Testis (tissue), 2 donors: ENCODE measurements at regions not wholly inside any gene's neighbourhood (a gene's known extent, or its start where the extent isn't known, plus 50 kb on each side); places are given as distances from the start of the nearest gene placed in this dataset.

Experiments used
- POLR2A ChIP-seq: fragments of 450-650 bp; IDR thresholded peaks from one replicate; pipeline ENCODE4 v1.6.1; 2017; ENCODE audit warnings: antibody characterized with exemption, mild to moderate bottlenecking, moderate library complexity
- TF ChIP-seq, protein P1 (sequence below), 3 experiments: fragments of 450-650 bp in 2 of 3; fragments of 200-600 bp in 1 of 3; sonication (generic) in 1 of 3; IDR thresholded peaks; one replicate each; pipeline ENCODE4 v1.5.1; 2016 to 2019; ENCODE audit warnings: antibody characterized with exemption in 3 of 3, mild to moderate bottlenecking in 2 of 3, moderate library complexity in 1 of 3

DNA sequence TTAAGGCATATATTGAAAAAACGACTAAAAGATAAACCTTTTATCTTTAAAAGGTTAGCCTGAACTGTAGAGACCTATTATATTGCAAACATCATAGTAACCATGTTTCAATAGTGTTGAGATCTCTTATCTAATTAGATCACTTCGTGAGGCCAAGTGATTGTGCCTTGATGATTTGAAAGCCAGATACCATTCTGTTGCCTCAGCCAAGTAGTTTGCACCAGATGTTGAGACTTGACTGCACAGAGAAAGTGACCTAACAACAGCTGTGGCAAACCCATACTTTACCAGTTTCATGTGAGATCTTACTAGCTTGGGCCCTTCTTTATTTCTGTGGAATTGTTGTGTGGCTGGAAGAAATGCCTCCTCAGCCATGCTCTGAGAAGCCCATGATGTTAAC lies 717.3 kb downstream of the KCNJ2 start:
- no peak for TF ChIP-seq POLR2A
- TF ChIP-seq, protein P1, sequence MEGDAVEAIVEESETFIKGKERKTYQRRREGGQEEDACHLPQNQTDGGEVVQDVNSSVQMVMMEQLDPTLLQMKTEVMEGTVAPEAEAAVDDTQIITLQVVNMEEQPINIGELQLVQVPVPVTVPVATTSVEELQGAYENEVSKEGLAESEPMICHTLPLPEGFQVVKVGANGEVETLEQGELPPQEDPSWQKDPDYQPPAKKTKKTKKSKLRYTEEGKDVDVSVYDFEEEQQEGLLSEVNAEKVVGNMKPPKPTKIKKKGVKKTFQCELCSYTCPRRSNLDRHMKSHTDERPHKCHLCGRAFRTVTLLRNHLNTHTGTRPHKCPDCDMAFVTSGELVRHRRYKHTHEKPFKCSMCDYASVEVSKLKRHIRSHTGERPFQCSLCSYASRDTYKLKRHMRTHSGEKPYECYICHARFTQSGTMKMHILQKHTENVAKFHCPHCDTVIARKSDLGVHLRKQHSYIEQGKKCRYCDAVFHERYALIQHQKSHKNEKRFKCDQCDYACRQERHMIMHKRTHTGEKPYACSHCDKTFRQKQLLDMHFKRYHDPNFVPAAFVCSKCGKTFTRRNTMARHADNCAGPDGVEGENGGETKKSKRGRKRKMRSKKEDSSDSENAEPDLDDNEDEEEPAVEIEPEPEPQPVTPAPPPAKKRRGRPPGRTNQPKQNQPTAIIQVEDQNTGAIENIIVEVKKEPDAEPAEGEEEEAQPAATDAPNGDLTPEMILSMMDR (IDR thresholded peaks at IDR 0.05) = no peak
